ENCODE measurements at regions not wholly inside any gene's neighbourhood (a gene's known extent, or its start where the extent isn't known, plus 50 kb on each side); places are given as distances from the start of the nearest gene placed in this dataset.

- TF ChIP-seq EZH2 (IDR thresholded peaks at IDR 0.05; ENCODE audit: insufficient read depth, poor library complexity, severe bottlenecking) (no peak), EZH2phosphoT487 (IDR thresholded peaks at IDR 0.05; ENCODE audit: insufficient read depth, low read depth) (no peak)
Observed at GRCh38 chr5:56454219-56454862, 221.2 kb upstream of the ANKRD55 start.

All from GM23248 (cell line).